K562 (cell line): ENCODE measurements at regions not wholly inside any gene's neighbourhood (a gene's known extent, or its start where the extent isn't known, plus 50 kb on each side); places are given as distances from the start of the nearest gene placed in this dataset.

Source experiments
- ATAC-seq: fragments of 200-7000 bp; cut with Tn5 transposase; 3 replicates; pipeline ENCODE4 v1.9.1; 2020; ENCODE audit warnings: moderate library complexity
- BruUV-seq: library from RNA; stranded (reverse); fragments of 400-500 nt; replicated peaks from 2 replicates; lab custom pipeline; 2021; lab: Mats Ljungman, UMichigan
- CTCF ChIA-PET: fragments of 300-600 bp; formaldehyde crosslinking; extraction: SDS; loops from one replicate; lab custom pipeline; 2021; ENCODE audit warnings: low intra/inter-chr PET ratio; lab: Yijun Ruan, JAX
- POLR2A ChIA-PET: fragments of 300-600, 350-650 bp; sonication (Branson Sonifier 250); formaldehyde crosslinking; extraction: SDS; loops from one replicate; lab custom pipeline; 2021; ENCODE audit warnings: antibody characterized with exemption, inconsistent platforms; lab: Yijun Ruan, JAX
- DNase-seq, 4 experiments: peaks; one replicate each; pipeline versions ENCODE4 v3.0.0 to v3.0.0-alpha.2; 2011 to 2018; ENCODE audit warnings: low spot score in 3 of 4, mixed read lengths in 3 of 4; ENCODE audit errors: extremely low read depth in 1 of 4
- FAIRE-seq: peaks from 2 replicates; lab custom pipeline; 2011; peaks lifted over from hg19 to GRCh38; lab: Jason Lieb, UNC
- H2AFZ ChIP-seq: 2 replicates; pipeline ENCODE4 v1.6.0; 2011; ENCODE audit warnings: low read depth, low read length, control low read depth, inconsistent platforms
- H3K27ac ChIP-seq: fragments of 200-600 bp; 3 replicates; pipeline ENCODE4 v1.8.0; 2011; ENCODE audit warnings: low read depth, mild to moderate bottlenecking, control low read depth, inconsistent platforms, low read length, moderate library complexity, mixed read lengths; ENCODE audit errors: extremely low read depth
- H3K27me3 ChIP-seq, 2 experiments: fragments of 300-600 bp in 1 of 2; 2 replicates in 1 of 2; 3 replicates in 1 of 2; pipeline versions ENCODE4 v1.6.0 to v1.8.0; 2011; ENCODE audit warnings: inconsistent platforms in 2 of 2, low read length in 2 of 2, mild to moderate bottlenecking in 1 of 2, mixed read lengths in 1 of 2, moderate library complexity in 1 of 2; ENCODE audit not compliant: control insufficient read depth in 2 of 2, insufficient read depth in 2 of 2
- H3K36me3 ChIP-seq: fragments of 300-600 bp; 3 replicates; pipeline ENCODE4 v1.8.0; 2011; ENCODE audit warnings: mild to moderate bottlenecking, low read length, inconsistent platforms; ENCODE audit not compliant: control insufficient read depth, insufficient read depth
- H3K4me1 ChIP-seq, 2 experiments: fragments of 200-600 bp in 1 of 2; replicated peaks in 1 of 2; 2 replicates in 1 of 2; 3 replicates in 1 of 2; pipeline versions ENCODE4 v1.5.1 to v1.8.0; 2011; ENCODE audit warnings: inconsistent platforms in 2 of 2, low read length in 2 of 2, mild to moderate bottlenecking in 1 of 2, mixed read lengths in 1 of 2, moderate library complexity in 1 of 2; ENCODE audit not compliant: control insufficient read depth in 2 of 2, insufficient read depth in 2 of 2
- H3K4me2 ChIP-seq: 2 replicates; pipeline ENCODE4 v1.6.1; 2011; ENCODE audit warnings: low read length, control low read depth, inconsistent platforms, mixed read lengths; ENCODE audit not compliant: insufficient read depth
- H3K4me3 ChIP-seq: fragments of 200-600 bp; sonication (generic), shearing (Covaris generic); 2 replicates; pipeline ENCODE4 v1.5.1; 2016; ENCODE audit warnings: control low read depth, inconsistent platforms
- H3K79me2 ChIP-seq: fragments of 200-600 bp; 3 replicates; pipeline ENCODE4 v1.8.0; 2011; ENCODE audit warnings: low read length, inconsistent platforms; ENCODE audit not compliant: control insufficient read depth, insufficient read depth
- H3K9ac ChIP-seq, 2 experiments: 2 replicates each; pipeline versions ENCODE4 v1.6.0 to v1.6.1; 2011; ENCODE audit warnings: low read depth in 2 of 2, low read length in 2 of 2, control low read depth in 1 of 2, inconsistent platforms in 1 of 2, mild to moderate bottlenecking in 1 of 2, mixed read lengths in 1 of 2; ENCODE audit not compliant: insufficient read depth in 1 of 2
- H3K9me1 ChIP-seq: one replicate; pipeline ENCODE4 v1.6.0; 2011; ENCODE audit warnings: inconsistent platforms, mild to moderate bottlenecking, low read length, moderate library complexity; ENCODE audit not compliant: control insufficient read depth, insufficient read depth
- H3K9me3 ChIP-seq: replicated peaks from 2 replicates; pipeline ENCODE4 v1.5.1; 2011; ENCODE audit warnings: low read depth, low read length, inconsistent platforms; ENCODE audit not compliant: control insufficient read depth, insufficient read depth
- H4K20me1 ChIP-seq: replicated peaks from 2 replicates; pipeline ENCODE4 v1.6.1; 2011; ENCODE audit warnings: low read length, inconsistent platforms, mixed read lengths; ENCODE audit not compliant: control insufficient read depth, insufficient read depth
- PML ChIP-seq: IDR thresholded peaks from 2 replicates; pipeline ENCODE4 v1.6.1; 2012; ENCODE audit warnings: low read length, inconsistent platforms
- ZNF197 ChIP-seq: fragments of 200-800 bp; sonication (Bioruptor generic); IDR thresholded peaks from 2 replicates; pipeline ENCODE4 v1.6.1; 2016; ENCODE audit warnings: low read depth, missing genetic modification characterization, missing compliant biosample characterization
- WGBS: fragments of 100-300 bp; shearing (Covaris generic); methylation state at CpG from one replicate; pipeline ENCODE4 v1.1.6; 2016; ENCODE audit warnings: low coverage, mixed read lengths; ENCODE audit not compliant: insufficient coverage; ENCODE audit errors: missing lambda C conversion rate; 5-methylcytosine and 5-hydroxymethylcytosine counted together
- in situ Hi-C: fragments of 300-500 bp; cut with MboI; formaldehyde crosslinking; loops from 4 replicates; pipeline ENCODE4 v1.15.0; 2018; ENCODE audit warnings: inconsistent platforms, mixed read lengths
- intact Hi-C: fragments of 100-400 bp; cut with micrococcal nuclease; formaldehyde crosslinking; loops from 2 replicates; pipeline ENCODE4 v1.14.2; 2022
- TF ChIP-seq, protein P1 (sequence below): fragments of 200-800 bp; sonication (Bioruptor generic); IDR thresholded peaks from 2 replicates; pipeline ENCODE4 v1.6.1; 2016; ENCODE audit warnings: missing genetic modification characterization, missing compliant biosample characterization
- TF ChIP-seq, protein P2 (sequence below): fragments of 250-450 bp; sonication (Bioruptor Pico); IDR thresholded peaks from 2 replicates; pipeline ENCODE4 v1.5.0; 2020; ENCODE audit warnings: mild to moderate bottlenecking, borderline replicate concordance

DNA sequence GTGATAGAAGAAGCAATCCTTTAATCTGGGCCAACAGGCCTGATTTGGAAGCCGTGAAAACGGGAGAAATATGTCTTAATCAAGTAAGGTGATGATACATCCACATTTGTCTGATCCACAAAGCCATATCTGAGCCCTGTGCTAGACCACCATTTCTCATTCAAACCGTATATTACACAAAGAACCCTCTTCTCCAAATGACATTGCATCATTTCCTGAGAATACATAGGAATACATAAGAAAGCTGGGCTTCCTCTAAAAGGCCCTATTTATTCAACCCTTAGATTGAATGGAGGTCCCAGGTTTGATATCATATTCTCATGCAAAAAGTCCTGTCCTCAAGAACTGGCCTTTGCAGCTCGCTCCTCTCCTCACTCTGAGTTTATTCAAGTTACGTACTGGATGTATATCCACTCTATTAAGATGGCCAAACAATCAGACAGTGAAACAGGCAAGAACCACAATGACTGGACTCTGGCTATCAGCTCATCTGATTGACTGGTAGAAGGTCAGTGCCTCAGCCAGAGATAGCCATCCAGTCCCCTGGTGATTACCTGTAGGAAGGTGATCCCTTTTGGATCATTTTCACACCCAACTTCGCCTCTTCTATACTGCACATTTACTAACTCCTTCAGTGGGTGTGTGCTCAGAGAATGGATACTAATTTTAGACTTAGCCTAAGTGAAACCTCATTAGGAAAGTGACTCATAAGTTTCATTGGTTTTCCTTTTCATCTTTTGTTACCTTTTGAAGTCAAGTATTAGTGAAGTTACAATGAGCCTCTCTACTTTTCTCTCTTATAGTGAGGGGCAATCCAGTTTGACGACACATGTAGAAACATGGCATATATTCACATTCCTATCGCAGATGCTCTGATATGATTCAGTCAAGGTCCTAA is 167.6 kb upstream of the WWC1 start:
- H3K4me3 ChIP-seq, result no peak overlapping the region
- 0% methylated on average over 8 of the region's 8 CpGs for WGBS
- BruUV-seq, result no TSS peak
- H2AFZ ChIP-seq, result no peak overlapping the region
- H3K27ac ChIP-seq, result no peak overlapping the region
- CTCF ChIA-PET, result no interaction called here
- ATAC-seq (no peak), DNase-seq (no peak), FAIRE-seq (no peak)
- no peaks in the 10 kb centered on the region; the same call in 1 of the 2 replicates for H4K20me1 ChIP-seq
- intact Hi-C loops (no loop called here), in situ Hi-C loops (no loop called here)
- H3K36me3 ChIP-seq, result no peaks in the 10 kb centered on the region
- H3K9me1 ChIP-seq, result no peaks in the 10 kb centered on the region
- POLR2A ChIA-PET, result no interaction called here
- H3K9ac ChIP-seq, result no peak overlapping the region
- H3K9me3 ChIP-seq, result no peaks in the 10 kb centered on the region
- H3K4me2 ChIP-seq, result no peak overlapping the region
- H3K27me3 ChIP-seq, result peaks cover 0 to 8% of the 10 kb centered on the region in 2 experiments; a peak in 1 of 5 replicates
- H3K4me1 ChIP-seq, result no peaks in the 10 kb centered on the region
- TF ChIP-seq PML, result no peak
- TF ChIP-seq, protein P1, sequence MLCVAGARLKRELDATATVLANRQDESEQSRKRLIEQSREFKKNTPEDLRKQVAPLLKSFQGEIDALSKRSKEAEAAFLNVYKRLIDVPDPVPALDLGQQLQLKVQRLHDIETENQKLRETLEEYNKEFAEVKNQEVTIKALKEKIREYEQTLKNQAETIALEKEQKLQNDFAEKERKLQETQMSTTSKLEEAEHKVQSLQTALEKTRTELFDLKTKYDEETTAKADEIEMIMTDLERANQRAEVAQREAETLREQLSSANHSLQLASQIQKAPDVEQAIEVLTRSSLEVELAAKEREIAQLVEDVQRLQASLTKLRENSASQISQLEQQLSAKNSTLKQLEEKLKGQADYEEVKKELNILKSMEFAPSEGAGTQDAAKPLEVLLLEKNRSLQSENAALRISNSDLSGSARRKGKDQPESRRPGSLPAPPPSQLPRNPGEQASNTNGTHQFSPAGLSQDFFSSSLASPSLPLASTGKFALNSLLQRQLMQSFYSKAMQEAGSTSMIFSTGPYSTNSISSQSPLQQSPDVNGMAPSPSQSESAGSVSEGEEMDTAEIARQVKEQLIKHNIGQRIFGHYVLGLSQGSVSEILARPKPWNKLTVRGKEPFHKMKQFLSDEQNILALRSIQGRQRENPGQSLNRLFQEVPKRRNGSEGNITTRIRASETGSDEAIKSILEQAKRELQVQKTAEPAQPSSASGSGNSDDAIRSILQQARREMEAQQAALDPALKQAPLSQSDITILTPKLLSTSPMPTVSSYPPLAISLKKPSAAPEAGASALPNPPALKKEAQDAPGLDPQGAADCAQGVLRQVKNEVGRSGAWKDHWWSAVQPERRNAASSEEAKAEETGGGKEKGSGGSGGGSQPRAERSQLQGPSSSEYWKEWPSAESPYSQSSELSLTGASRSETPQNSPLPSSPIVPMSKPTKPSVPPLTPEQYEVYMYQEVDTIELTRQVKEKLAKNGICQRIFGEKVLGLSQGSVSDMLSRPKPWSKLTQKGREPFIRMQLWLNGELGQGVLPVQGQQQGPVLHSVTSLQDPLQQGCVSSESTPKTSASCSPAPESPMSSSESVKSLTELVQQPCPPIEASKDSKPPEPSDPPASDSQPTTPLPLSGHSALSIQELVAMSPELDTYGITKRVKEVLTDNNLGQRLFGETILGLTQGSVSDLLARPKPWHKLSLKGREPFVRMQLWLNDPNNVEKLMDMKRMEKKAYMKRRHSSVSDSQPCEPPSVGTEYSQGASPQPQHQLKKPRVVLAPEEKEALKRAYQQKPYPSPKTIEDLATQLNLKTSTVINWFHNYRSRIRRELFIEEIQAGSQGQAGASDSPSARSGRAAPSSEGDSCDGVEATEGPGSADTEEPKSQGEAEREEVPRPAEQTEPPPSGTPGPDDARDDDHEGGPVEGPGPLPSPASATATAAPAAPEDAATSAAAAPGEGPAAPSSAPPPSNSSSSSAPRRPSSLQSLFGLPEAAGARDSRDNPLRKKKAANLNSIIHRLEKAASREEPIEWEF, result no peak
- TF ChIP-seq, protein P2, sequence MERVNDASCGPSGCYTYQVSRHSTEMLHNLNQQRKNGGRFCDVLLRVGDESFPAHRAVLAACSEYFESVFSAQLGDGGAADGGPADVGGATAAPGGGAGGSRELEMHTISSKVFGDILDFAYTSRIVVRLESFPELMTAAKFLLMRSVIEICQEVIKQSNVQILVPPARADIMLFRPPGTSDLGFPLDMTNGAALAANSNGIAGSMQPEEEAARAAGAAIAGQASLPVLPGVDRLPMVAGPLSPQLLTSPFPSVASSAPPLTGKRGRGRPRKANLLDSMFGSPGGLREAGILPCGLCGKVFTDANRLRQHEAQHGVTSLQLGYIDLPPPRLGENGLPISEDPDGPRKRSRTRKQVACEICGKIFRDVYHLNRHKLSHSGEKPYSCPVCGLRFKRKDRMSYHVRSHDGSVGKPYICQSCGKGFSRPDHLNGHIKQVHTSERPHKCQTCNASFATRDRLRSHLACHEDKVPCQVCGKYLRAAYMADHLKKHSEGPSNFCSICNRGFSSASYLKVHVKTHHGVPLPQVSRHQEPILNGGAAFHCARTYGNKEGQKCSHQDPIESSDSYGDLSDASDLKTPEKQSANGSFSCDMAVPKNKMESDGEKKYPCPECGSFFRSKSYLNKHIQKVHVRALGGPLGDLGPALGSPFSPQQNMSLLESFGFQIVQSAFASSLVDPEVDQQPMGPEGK (CRISPR knock-in tag), result no peak
- no peak for TF ChIP-seq ZNF197 (CRISPR knock-in tag)
- no peaks in the 10 kb centered on the region for H3K79me2 ChIP-seq
